ENCODE measurements at regions not wholly inside any gene's neighbourhood (a gene's known extent, or its start where the extent isn't known, plus 50 kb on each side); places are given as distances from the start of the nearest gene placed in this dataset.

DNA sequence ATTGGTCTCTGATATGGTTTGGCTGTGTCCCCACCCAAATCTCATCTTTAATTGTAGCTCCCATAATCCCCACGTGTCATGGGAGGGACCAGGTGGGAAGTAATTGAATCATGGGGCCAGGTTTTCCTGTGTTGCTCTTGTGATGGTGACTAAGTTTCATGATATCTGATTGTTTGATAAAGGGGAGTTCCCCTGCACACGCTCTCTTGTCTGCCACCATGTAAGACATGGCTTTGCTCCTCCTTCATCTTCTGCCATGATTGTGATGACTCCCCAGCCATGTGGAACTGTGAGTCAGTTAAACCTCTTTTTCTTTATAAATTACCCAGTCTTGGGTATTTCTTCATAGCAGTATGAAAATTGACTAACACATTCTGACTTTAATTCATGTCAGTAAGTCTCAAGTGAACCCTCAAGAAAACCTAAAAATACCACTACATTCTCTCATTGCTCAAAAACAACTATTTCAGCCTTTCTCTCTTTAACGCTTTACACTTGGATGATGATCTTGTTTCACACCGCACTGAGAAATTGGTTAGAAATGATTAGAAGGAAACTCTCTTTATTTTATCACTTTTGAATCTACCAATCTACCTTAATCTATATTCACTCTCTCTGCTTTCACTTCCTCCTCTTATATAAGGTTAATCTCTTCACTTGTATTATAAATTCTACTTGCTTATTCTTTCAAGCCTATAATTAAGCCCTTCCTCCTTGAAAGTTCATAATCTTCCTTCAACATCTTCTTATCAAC, 110.1 kb downstream of the GALR1 start:
- H3K27me3 ChIP-seq (ENCODE audit: low read depth, low read length): peaks cover 3% of the 10 kb centered on the region; the same call in 1 of the 2 replicates
- no peak overlapping the region for H3K4me3 ChIP-seq (ENCODE audit: low read length)
- H2AFZ ChIP-seq (ENCODE audit: low read depth, low read length): no peak overlapping the region
- peaks cover 6% of the 10 kb centered on the region for H3K9me3 ChIP-seq (ENCODE audit: insufficient read depth, low read length)
- H3K4me2 ChIP-seq (ENCODE audit: low read length): no peak overlapping the region
- H4K20me1 ChIP-seq (ENCODE audit: insufficient read depth, low read length): no peaks in the 10 kb centered on the region
- no peak overlapping the region for H3K27ac ChIP-seq (ENCODE audit: low read length)
- peaks cover 10% of the 10 kb centered on the region for H3K4me1 ChIP-seq (ENCODE audit: low read length)
- no peak overlapping the region for H3K9ac ChIP-seq (ENCODE audit: low read length)
- H3K36me3 ChIP-seq (replicated peaks; ENCODE audit: low read depth, low read length): no peaks in the 10 kb centered on the region
- no peaks in the 10 kb centered on the region for H3K79me2 ChIP-seq (ENCODE audit: low read length)
- no peak for TF ChIP-seq EZH2phosphoT487 (IDR thresholded peaks at IDR 0.05; ENCODE audit: low read depth)
- TF ChIP-seq, protein P1, sequence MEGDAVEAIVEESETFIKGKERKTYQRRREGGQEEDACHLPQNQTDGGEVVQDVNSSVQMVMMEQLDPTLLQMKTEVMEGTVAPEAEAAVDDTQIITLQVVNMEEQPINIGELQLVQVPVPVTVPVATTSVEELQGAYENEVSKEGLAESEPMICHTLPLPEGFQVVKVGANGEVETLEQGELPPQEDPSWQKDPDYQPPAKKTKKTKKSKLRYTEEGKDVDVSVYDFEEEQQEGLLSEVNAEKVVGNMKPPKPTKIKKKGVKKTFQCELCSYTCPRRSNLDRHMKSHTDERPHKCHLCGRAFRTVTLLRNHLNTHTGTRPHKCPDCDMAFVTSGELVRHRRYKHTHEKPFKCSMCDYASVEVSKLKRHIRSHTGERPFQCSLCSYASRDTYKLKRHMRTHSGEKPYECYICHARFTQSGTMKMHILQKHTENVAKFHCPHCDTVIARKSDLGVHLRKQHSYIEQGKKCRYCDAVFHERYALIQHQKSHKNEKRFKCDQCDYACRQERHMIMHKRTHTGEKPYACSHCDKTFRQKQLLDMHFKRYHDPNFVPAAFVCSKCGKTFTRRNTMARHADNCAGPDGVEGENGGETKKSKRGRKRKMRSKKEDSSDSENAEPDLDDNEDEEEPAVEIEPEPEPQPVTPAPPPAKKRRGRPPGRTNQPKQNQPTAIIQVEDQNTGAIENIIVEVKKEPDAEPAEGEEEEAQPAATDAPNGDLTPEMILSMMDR (IDR thresholded peaks at IDR 0.05; ENCODE audit: low read depth, low read length): no peak

DNA sequence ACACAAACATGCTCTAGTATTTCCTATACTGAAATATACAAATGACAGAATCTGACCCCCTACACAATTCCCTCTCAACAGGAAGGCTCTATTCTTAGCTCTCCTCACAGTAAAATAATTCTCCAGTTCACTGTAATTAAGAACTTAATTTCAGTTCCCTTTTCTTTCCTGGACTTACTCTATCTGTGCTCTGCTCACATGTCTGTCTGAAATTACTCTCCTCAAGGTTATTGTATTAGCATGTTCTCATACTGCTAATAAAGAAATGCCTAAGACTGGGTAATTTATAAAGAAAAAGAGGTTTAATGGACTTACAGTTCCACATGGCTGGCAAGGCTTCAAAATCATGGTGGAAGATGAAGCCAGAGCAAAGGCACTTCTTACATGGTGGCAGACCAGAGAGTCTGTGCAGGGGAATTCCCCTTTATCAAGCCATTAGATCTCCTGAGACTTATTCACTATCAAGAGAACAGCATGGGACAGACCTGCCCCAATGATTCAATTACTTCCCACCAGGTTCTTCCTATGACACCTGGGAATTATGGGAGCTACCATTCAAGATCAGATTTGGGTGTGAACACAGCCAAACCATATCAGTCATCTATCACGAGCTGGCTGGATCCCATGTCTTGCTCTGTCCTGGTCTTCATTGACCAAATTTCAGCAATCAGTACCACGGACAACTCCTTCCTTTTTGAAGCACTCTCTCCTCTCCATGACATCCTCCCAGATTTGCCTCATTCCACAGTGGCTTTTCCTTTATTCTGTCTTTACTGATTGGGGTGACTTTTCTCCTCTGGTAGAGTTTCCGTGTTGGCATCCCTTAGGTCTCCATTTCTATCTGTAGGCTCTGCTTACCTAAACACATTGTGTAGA, 110.9 kb downstream of the GALR1 start:
- Histone ChIP-seq H2AFZ (ENCODE audit: low read depth, low read length) (no peak overlapping the region), H3K4me1 (ENCODE audit: low read length) (peaks cover 10% of the 10 kb centered on the region), H4K20me1 (ENCODE audit: insufficient read depth, low read length) (no peaks in the 10 kb centered on the region), H3K4me2 (ENCODE audit: low read length) (no peak overlapping the region), H3K9me3 (ENCODE audit: insufficient read depth, low read length) (peaks cover 6% of the 10 kb centered on the region), H3K27ac (ENCODE audit: low read length) (no peak overlapping the region), H3K9ac (ENCODE audit: low read length) (no peak overlapping the region), H3K36me3 (replicated peaks; ENCODE audit: low read depth, low read length) (no peaks in the 10 kb centered on the region), H3K27me3 (ENCODE audit: low read depth, low read length) (peaks cover 3% of the 10 kb centered on the region; the same call in 1 of the 2 replicates), H3K4me3 (ENCODE audit: low read length) (no peak overlapping the region), H3K79me2 (ENCODE audit: low read length) (no peaks in the 10 kb centered on the region)
- TF ChIP-seq, protein P1 (IDR thresholded peaks at IDR 0.05; ENCODE audit: low read depth, low read length): no peak
- TF ChIP-seq EZH2phosphoT487 (IDR thresholded peaks at IDR 0.05; ENCODE audit: low read depth): no peak

DNA sequence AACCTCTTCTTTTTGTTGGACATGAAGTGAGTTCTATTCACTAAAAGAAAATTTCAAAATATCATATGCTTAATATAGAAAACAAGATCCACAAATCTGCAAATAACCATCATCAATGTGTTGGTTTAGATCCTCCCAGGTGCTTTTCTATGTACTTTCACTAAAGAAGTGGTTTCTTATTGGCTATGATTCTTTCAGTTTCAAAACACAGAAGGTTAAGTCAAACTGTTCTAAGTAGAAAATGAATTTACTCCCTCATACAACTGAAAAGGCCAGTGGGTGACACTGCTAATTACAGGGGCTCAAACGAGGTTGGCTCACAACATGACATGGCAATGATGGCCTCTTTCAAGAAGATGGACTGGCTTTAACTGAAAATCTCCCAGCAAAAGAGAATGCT, 111.7 kb downstream of the GALR1 start:
- Histone ChIP-seq H3K9ac (ENCODE audit: low read length) (no peak overlapping the region), H3K27me3 (ENCODE audit: low read depth, low read length) (peaks cover 3% of the 10 kb centered on the region; the same call in 1 of the 2 replicates), H3K27ac (ENCODE audit: low read length) (no peak overlapping the region), H3K9me3 (ENCODE audit: insufficient read depth, low read length) (peaks cover 6% of the 10 kb centered on the region), H3K4me2 (ENCODE audit: low read length) (no peak overlapping the region), H3K4me1 (ENCODE audit: low read length) (peaks cover 10% of the 10 kb centered on the region), H4K20me1 (ENCODE audit: insufficient read depth, low read length) (no peaks in the 10 kb centered on the region), H3K4me3 (ENCODE audit: low read length) (no peak overlapping the region), H3K36me3 (replicated peaks; ENCODE audit: low read depth, low read length) (no peaks in the 10 kb centered on the region), H3K79me2 (ENCODE audit: low read length) (no peaks in the 10 kb centered on the region), H2AFZ (ENCODE audit: low read depth, low read length) (no peak overlapping the region)
- TF ChIP-seq, protein P1 (IDR thresholded peaks at IDR 0.05; ENCODE audit: low read depth, low read length): no peak
- no peak for TF ChIP-seq EZH2phosphoT487 (IDR thresholded peaks at IDR 0.05; ENCODE audit: low read depth)

DNA sequence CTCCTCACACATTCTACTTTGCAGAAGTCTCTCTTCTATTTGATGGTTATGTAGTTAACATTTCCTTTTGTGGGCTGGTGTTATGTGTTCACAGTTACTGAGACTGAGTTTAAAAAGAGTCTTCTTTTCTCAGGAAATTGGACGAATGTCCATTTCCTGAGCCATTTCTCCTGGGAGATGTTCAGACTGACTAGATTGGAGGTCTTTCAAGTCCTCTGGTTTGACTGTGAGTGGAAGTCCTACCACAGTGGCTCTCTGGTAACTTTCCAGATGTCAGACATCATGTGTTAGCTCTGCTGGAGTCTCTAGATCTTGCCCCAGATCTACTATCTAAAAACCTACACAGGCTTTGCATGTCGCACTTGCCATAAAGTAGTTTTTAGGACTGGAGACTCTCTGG, 116.0 kb downstream of the GALR1 start:
- no peak overlapping the region for H3K4me2 ChIP-seq (ENCODE audit: low read length)
- H3K79me2 ChIP-seq (ENCODE audit: low read length): no peaks in the 10 kb centered on the region
- no peaks in the 10 kb centered on the region; the same call in 1 of the 2 replicates for H3K4me1 ChIP-seq (ENCODE audit: low read length)
- TF ChIP-seq EZH2phosphoT487 (IDR thresholded peaks at IDR 0.05; ENCODE audit: low read depth): no peak
- TF ChIP-seq, protein P1 (IDR thresholded peaks at IDR 0.05; ENCODE audit: low read depth, low read length): no peak
- peaks cover 3% of the 10 kb centered on the region; the same call in 1 of the 2 replicates for H3K27me3 ChIP-seq (ENCODE audit: low read depth, low read length)
- H3K36me3 ChIP-seq (replicated peaks; ENCODE audit: low read depth, low read length): no peaks in the 10 kb centered on the region
- no peak overlapping the region for H3K9ac ChIP-seq (ENCODE audit: low read length)
- H4K20me1 ChIP-seq (ENCODE audit: insufficient read depth, low read length): no peaks in the 10 kb centered on the region
- H3K9me3 ChIP-seq (ENCODE audit: insufficient read depth, low read length): peaks cover 8% of the 10 kb centered on the region; the same call in 1 of the 2 replicates
- no peak overlapping the region for H2AFZ ChIP-seq (ENCODE audit: low read depth, low read length)
- H3K4me3 ChIP-seq (ENCODE audit: low read length): no peak overlapping the region
- no peak overlapping the region for H3K27ac ChIP-seq (ENCODE audit: low read length)
